Duodenal mucosa (tissue), 2 donors: ENCODE measurements at regions not wholly inside any gene's neighbourhood (a gene's known extent, or its start where the extent isn't known, plus 50 kb on each side); places are given as distances from the start of the nearest gene placed in this dataset.

Experiments used
- H3K27ac ChIP-seq: one replicate; pipeline ENCODE4 v1.7.0; 2013; ENCODE audit warnings: low read depth, low read length
- H3K27me3 ChIP-seq, 2 donors: one replicate each; pipeline ENCODE4 v1.7.0; 2013; ENCODE audit warnings: low read length in 2 of 2, control low read depth in 1 of 2; ENCODE audit not compliant: insufficient read depth in 2 of 2, control insufficient read depth in 1 of 2
- H3K36me3 ChIP-seq, 2 donors: one replicate each; pipeline ENCODE4 v1.7.0; 2013; ENCODE audit warnings: low read length in 2 of 2, control low read depth in 1 of 2; ENCODE audit not compliant: insufficient read depth in 2 of 2, control insufficient read depth in 1 of 2
- H3K4me1 ChIP-seq, 2 donors: one replicate each; pipeline ENCODE4 v1.7.0; 2013; ENCODE audit warnings: low read length in 2 of 2, control low read depth in 1 of 2; ENCODE audit not compliant: insufficient read depth in 2 of 2, control insufficient read depth in 1 of 2
- H3K4me3 ChIP-seq, 2 donors: one replicate each; pipeline ENCODE4 v1.7.0; 2013; ENCODE audit warnings: low read length in 2 of 2, low read depth in 1 of 2
- H3K9ac ChIP-seq, 2 donors: one replicate each; pipeline ENCODE4 v1.7.0; 2013; ENCODE audit warnings: low read length in 2 of 2, low read depth in 1 of 2
- H3K9me3 ChIP-seq, 2 donors: one replicate each; pipeline ENCODE4 v1.7.0; 2013; ENCODE audit warnings: low read length in 2 of 2, control low read depth in 1 of 2; ENCODE audit not compliant: control insufficient read depth in 1 of 2

DNA sequence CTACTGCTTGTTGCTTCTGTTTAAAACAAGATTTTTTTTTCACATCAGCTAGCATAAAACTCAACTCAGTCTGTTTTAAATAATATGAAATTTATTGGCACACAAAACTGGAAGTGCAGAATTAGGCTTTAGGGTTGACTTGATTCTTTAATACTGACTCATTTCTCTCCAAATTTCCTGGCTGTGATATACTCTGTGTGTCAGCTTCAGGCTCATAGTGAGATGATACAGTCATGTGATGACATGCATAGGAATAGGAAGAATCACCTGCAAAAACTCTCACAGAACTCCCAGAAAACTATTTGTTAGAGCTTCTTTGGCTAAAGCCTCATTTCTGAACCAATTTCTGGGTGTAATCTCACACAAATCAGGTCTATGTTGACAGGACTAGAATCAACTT, 1068.0 kb upstream of the EPHA7 start:
- H3K9ac ChIP-seq: no peak overlapping the region
- no peaks in the 10 kb centered on the region for H3K36me3 ChIP-seq
- no peaks in the 10 kb centered on the region for H3K27me3 ChIP-seq
- no peaks in the 10 kb centered on the region for H3K4me1 ChIP-seq
- no peak overlapping the region for H3K4me3 ChIP-seq
- no peak overlapping the region for H3K27ac ChIP-seq
- no peaks in the 10 kb centered on the region for H3K9me3 ChIP-seq

DNA sequence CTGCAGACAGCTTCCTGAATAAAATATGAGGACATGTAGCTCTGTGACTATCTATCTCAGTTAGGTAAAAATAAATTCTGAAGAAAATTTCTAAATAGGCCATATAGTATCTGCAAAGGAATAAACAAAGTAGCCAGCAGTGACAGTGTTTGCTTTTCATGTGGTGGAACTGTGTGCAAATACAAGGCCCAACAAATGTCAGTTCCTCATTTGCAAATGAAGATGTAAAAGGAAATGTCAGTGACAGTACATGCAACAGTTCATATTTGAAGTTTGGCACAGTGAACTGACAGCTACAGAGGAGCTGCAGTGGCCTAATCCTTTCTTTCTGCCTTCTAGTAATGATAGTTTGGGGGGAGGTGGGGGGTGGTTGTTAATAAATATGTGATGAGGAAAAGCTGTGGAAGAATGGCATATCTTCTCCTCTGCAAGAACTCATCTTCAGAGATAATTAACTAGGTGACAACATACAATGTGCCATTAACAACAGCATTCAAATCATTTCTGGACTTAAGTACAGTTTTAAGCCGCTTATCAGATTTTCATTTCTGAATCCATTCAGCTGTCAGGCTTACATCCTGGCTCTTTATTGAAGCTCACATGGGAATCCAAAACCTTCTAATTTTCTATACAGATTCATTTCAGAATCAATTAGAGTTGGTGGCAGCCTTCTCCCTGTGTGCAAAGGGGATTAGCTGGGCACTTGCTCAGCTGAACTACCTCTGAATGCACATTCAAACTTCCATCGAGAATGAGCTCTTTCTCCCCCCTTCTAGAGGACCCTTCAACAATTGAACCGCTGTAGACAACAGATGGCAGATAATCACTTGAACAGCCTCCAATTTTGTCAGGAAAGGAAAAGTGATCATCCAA, 1059.0 kb upstream of the EPHA7 start:
- Histone ChIP-seq H3K36me3 (no peaks in the 10 kb centered on the region), H3K4me3 (no peak overlapping the region)

DNA sequence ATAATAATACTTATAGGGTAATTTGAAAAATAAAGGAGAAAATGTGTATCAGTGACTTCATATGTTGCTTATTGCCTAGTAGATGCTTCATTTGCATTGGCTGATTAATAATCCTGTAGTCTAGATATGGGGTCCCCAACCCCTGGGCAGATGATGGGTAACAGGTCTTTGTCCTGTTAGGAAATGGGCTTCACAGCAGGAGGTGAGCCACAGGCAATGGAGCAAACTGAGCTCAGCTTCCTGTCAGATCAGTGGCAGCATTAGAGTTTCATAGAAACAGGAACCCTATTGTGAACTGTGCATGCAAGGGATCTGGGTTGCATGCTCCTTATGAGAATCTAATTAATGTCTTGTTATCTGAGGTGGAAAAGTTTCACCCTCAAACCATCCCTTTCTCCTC, 1049.5 kb upstream of the EPHA7 start:
- H3K9ac ChIP-seq: no peak overlapping the region

More for the DNA sequence above, 1059.0 kb upstream of the EPHA7 start:
- H3K27me3 ChIP-seq: no peaks in the 10 kb centered on the region
- H3K4me1 ChIP-seq: no peaks in the 10 kb centered on the region
- H3K9me3 ChIP-seq: no peaks in the 10 kb centered on the region
- H3K9ac ChIP-seq: no peak overlapping the region
- H3K27ac ChIP-seq: no peak overlapping the region

DNA sequence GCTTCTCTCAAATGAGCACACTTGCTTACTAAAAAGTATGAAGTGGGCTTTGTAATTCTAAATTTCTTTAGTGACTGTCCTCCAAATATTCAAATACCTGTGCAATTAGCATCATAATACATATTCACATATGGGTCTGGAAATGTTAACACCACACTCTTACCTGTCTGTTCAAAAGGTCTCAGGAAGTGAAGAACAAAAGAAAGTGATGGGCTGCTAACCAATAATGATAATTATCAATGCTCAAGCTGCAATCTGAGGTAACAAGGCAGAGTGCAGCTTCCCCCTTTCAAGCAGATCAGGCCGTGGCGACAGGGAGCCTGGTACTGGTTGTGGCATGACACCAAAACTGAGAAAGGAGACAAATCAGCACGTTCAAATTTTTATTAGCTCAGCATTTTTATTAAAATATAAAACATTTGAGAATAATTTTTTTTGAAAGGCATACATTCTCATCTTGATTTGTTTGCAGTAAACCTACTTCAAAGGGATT, 1044.7 kb upstream of the EPHA7 start:
- Histone ChIP-seq H3K36me3 (no peaks in the 10 kb centered on the region), H3K4me1 (no peaks in the 10 kb centered on the region), H3K4me3 (no peak overlapping the region), H3K27ac (no peak overlapping the region), H3K9ac (no peak overlapping the region), H3K27me3 (no peaks in the 10 kb centered on the region), H3K9me3 (no peaks in the 10 kb centered on the region)

More for the DNA sequence above, 1049.5 kb upstream of the EPHA7 start:
- Histone ChIP-seq H3K4me1 (no peaks in the 10 kb centered on the region), H3K9me3 (no peaks in the 10 kb centered on the region), H3K36me3 (no peaks in the 10 kb centered on the region), H3K27ac (no peak overlapping the region), H3K27me3 (no peaks in the 10 kb centered on the region), H3K4me3 (no peak overlapping the region)

DNA sequence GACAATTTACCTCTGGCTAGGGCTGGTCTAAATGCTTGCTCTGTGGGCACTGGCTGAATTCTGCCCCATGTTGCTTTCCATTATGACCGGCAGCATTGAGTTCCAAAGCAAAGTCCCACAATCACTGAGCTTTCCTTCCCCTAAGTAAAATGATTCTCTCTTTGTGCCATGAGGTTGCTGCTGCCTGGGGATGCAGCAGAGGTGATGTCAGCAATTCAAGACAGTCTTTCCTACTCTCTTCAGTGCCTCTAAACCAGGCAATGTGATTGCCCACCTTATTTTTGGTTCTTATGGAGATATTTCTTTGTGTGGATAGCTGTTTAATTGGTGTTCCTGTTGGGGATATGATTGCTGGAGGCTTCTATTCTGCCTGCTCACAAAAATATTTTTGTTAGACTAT, 1043.9 kb upstream of the EPHA7 start:
- H3K9ac ChIP-seq: no peak overlapping the region
- no peak overlapping the region for H3K4me3 ChIP-seq
- no peaks in the 10 kb centered on the region for H3K27me3 ChIP-seq
- H3K36me3 ChIP-seq: no peaks in the 10 kb centered on the region
- no peaks in the 10 kb centered on the region for H3K9me3 ChIP-seq
- no peaks in the 10 kb centered on the region for H3K4me1 ChIP-seq
- no peak overlapping the region for H3K27ac ChIP-seq

DNA sequence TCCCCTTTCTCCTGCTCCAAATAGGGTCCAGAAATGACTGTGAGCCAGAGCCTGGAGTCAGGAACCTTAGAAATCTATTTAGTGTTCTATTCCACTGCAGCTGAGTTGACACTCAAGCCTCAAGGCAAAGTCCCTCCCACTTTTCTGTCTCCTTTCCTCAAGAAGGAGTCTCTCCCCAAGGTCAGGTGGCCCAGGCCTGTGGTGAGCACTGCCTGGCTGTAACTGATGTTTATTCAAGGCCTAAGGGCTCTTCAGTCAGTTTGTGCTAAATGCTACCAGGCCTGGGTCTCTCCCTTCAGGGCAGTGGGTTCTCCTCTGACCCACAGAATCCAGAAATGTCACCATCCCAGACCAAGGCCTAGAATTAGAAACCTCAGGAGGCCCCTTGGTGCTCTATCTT, 1042.9 kb upstream of the EPHA7 start:
- no peak overlapping the region for H3K27ac ChIP-seq
- no peaks in the 10 kb centered on the region for H3K9me3 ChIP-seq
- no peak overlapping the region for H3K9ac ChIP-seq
- no peaks in the 10 kb centered on the region for H3K36me3 ChIP-seq
- H3K27me3 ChIP-seq: no peaks in the 10 kb centered on the region
- H3K4me3 ChIP-seq: no peak overlapping the region
- H3K4me1 ChIP-seq: no peaks in the 10 kb centered on the region

DNA sequence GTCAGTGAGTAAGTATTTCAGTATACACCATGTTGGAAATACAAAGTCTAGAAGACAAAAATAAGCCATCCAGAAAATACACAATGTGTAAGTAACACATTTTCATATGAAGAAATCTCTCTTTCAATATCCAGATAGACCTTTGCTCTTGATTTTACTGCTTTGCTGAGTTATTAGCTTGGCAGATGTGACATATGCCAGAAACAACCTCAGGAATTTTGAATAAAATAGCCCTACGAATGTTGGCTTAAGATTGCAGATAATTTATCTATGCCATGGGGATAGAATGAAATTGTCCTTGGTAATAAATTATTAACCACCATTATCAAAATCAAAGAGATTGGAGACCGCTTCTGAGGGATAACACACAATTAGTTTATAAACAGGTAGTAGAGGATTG, 1036.9 kb upstream of the EPHA7 start:
- no peaks in the 10 kb centered on the region for H3K27me3 ChIP-seq
- no peaks in the 10 kb centered on the region for H3K9me3 ChIP-seq
- no peak overlapping the region for H3K9ac ChIP-seq
- H3K4me1 ChIP-seq: no peaks in the 10 kb centered on the region
- no peak overlapping the region for H3K27ac ChIP-seq
- no peaks in the 10 kb centered on the region for H3K36me3 ChIP-seq
- no peak overlapping the region for H3K4me3 ChIP-seq

DNA sequence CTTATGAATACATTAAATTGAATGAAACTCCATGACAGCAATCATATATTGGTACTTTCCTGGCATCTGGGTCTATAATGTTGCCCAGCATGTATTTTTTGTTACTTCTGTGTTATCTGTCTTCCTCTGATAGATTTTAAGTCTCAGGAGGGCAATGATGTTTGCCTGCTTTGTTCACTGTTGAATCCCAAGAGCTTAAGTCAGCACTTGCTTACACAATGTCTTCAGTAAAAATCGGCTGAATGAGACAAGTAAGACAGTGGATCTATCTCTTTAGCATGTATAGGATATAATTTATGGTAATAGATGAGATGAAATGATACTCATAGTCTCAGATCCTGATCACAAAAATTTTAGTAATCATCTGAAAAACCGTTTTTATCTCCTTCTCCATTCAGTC, 1034.9 kb upstream of the EPHA7 start:
- H3K4me1 ChIP-seq: no peaks in the 10 kb centered on the region
- no peak overlapping the region for H3K27ac ChIP-seq
- H3K9ac ChIP-seq: no peak overlapping the region
- no peaks in the 10 kb centered on the region for H3K36me3 ChIP-seq
- no peak overlapping the region for H3K4me3 ChIP-seq
- no peaks in the 10 kb centered on the region for H3K27me3 ChIP-seq
- H3K9me3 ChIP-seq: no peaks in the 10 kb centered on the region

DNA sequence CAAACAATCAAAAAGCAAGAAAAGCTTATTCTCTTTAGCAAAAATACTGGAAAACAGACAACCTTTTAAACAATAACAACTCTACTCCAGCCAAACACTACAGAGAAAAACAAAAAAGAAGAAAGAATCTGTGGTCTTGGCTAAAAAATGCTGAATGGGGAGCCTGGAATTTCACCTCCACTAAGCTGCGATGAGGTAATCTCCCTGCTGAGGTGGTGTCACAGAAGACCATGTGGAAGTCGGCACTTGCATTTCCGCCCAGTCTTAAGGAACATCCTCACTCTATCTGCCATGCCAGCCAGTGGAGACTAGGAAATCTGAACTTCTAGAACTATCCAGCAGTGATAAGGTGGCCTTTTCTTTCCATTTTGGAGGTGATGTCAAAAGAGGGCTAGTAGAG, 1026.8 kb upstream of the EPHA7 start:
- H3K27me3 ChIP-seq: no peaks in the 10 kb centered on the region
- no peaks in the 10 kb centered on the region for H3K4me1 ChIP-seq
- H3K36me3 ChIP-seq: no peaks in the 10 kb centered on the region
- no peak overlapping the region for H3K9ac ChIP-seq
- no peak overlapping the region for H3K4me3 ChIP-seq
- no peaks in the 10 kb centered on the region for H3K9me3 ChIP-seq
- H3K27ac ChIP-seq: no peak overlapping the region

DNA sequence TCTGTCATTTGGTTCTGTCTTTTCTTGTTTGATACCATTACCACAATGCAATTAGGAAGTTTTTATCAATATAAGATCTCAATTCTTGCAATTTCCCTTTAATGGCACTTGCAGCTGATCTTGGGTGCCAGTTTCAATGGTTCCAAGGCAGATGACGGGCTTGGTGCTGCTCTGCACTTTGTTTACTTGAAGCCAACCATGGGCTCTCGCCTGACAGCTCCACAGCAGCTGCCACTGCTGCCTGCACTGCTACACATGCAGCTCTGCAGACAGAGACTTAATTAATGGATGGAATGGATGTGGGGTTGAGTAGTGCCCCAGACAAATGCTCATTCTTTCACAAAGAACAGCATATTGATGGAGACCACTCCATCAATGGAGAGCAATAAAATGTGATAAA, 1024.3 kb upstream of the EPHA7 start:
- no peaks in the 10 kb centered on the region for H3K27me3 ChIP-seq
- no peaks in the 10 kb centered on the region for H3K9me3 ChIP-seq

More for the DNA sequence above, 1024.3 kb upstream of the EPHA7 start:
- no peaks in the 10 kb centered on the region for H3K4me1 ChIP-seq
- H3K9ac ChIP-seq: no peak overlapping the region
- H3K4me3 ChIP-seq: no peak overlapping the region
- no peaks in the 10 kb centered on the region for H3K36me3 ChIP-seq
- no peak overlapping the region for H3K27ac ChIP-seq
